ENCODE measurements at regions not wholly inside any gene's neighbourhood (a gene's known extent, or its start where the extent isn't known, plus 50 kb on each side); places are given as distances from the start of the nearest gene placed in this dataset.
A peak's percentile ranks its signal among the peaks of the same experiment; 100 is the strongest.

DNA sequence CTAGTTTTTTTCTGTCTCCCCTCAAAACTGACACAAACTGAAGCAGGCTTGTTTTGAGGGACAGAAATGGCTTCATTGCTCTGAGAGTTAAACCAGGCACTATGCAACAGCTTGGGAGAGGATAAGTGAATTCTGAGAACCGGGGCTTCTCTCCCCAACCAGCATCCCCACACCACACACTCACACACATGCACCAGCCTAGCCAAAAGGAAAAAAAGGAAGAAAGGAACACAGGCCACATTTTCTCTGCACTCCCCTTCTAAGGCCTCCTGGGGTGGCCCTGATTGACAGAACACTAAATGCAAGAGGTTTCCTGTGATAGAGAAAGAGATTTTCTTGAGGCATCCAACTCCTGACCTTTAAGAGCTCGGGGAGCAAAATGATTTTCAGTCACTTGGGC, 177.5 kb downstream of the TLE3 start:
- Histone ChIP-seq H3K79me2 (ENCODE audit: insufficient read depth, low read depth, low read length) (no peaks in the 10 kb centered on the region), H3K9me3 (ENCODE audit: low read length) (peaks cover 19% of the 10 kb centered on the region), H2AFZ (ENCODE audit: low read length) (peak overlapping the region; percentile 60; the same call in 1 of the 2 replicates), H3K27ac (ENCODE audit: low read depth, low read length, poor library complexity, severe bottlenecking) (peak overlapping the region; percentile 86), H3K36me3 (ENCODE audit: insufficient read depth, low read length) (peaks cover 4% of the 10 kb centered on the region; the same call in 1 of the 2 replicates), H3K4me3 (ENCODE audit: low read depth, low read length, poor library complexity, severe bottlenecking) (peak overlapping the region; percentile 23), H3K4me2 (ENCODE audit: low read length) (peak overlapping the region; percentile 73), H4K20me1 (ENCODE audit: insufficient read depth, low read length) (no peaks in the 10 kb centered on the region), H3K4me1 (ENCODE audit: insufficient read depth, low read length, poor library complexity, severe bottlenecking) (peaks cover 53% of the 10 kb centered on the region), H3K9me2 (ENCODE audit: insufficient read depth, low read length) (no peaks in the 10 kb centered on the region)
- BruUV-seq (replicated peaks) = no TSS peak
- POLR2A ChIA-PET = interaction anchor here (0.6 to 2.2 kb wide), 6 partner anchors 12 to 186 kb away, joined by 3 to 5 read pairs (median 4); no protein-coding TSS in a partner anchor
- peak; percentile 38 for DNase-seq (ENCODE audit: low spot score)
- intact Hi-C loops (cut with micrococcal nuclease; ENCODE audit: unreplicated experiment) = loop anchor here (2.0 kb wide), 1 partner anchor 179 kb away; no protein-coding TSS in a partner anchor
- TF ChIP-seq EZH2phosphoT487 (IDR thresholded peaks at IDR 0.05; ENCODE audit: borderline replicate concordance, low read depth, low read length) = no peak
- TF ChIP-seq, protein P1, sequence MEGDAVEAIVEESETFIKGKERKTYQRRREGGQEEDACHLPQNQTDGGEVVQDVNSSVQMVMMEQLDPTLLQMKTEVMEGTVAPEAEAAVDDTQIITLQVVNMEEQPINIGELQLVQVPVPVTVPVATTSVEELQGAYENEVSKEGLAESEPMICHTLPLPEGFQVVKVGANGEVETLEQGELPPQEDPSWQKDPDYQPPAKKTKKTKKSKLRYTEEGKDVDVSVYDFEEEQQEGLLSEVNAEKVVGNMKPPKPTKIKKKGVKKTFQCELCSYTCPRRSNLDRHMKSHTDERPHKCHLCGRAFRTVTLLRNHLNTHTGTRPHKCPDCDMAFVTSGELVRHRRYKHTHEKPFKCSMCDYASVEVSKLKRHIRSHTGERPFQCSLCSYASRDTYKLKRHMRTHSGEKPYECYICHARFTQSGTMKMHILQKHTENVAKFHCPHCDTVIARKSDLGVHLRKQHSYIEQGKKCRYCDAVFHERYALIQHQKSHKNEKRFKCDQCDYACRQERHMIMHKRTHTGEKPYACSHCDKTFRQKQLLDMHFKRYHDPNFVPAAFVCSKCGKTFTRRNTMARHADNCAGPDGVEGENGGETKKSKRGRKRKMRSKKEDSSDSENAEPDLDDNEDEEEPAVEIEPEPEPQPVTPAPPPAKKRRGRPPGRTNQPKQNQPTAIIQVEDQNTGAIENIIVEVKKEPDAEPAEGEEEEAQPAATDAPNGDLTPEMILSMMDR (conservative IDR thresholded peaks at IDR 0.05; ENCODE audit: low read length) = no peak
- CTCF ChIA-PET (ENCODE audit: unreplicated experiment) = no interaction called here

- Histone ChIP-seq H3K27ac (ENCODE audit: low read depth, low read length, poor library complexity, severe bottlenecking) (peak overlapping the region; percentile 86), H4K20me1 (ENCODE audit: insufficient read depth, low read length) (no peaks in the 10 kb centered on the region), H3K9me3 (ENCODE audit: low read length) (peaks cover 21% of the 10 kb centered on the region), H3K79me2 (ENCODE audit: insufficient read depth, low read depth, low read length) (no peaks in the 10 kb centered on the region), H3K9me2 (ENCODE audit: insufficient read depth, low read length) (no peaks in the 10 kb centered on the region), H3K36me3 (ENCODE audit: insufficient read depth, low read length) (peaks cover 6% of the 10 kb centered on the region; the same call in 1 of the 2 replicates), H2AFZ (ENCODE audit: low read length) (peak overlapping the region; percentile 53; the same call in 1 of the 2 replicates), H3K4me2 (ENCODE audit: low read length) (peak overlapping the region; percentile 73), H3K4me3 (ENCODE audit: low read depth, low read length, poor library complexity, severe bottlenecking) (peak overlapping the region; percentile 44), H3K4me1 (ENCODE audit: insufficient read depth, low read length, poor library complexity, severe bottlenecking) (peaks cover 52% of the 10 kb centered on the region)
- TF ChIP-seq, protein P1 (conservative IDR thresholded peaks at IDR 0.05; ENCODE audit: low read length) = no peak
- TF ChIP-seq EZH2phosphoT487 (IDR thresholded peaks at IDR 0.05; ENCODE audit: borderline replicate concordance, low read depth, low read length) = no peak
- peak; percentile 79 for DNase-seq (ENCODE audit: low spot score)
- intact Hi-C loops (cut with micrococcal nuclease; ENCODE audit: unreplicated experiment) = loop anchor here (2.0 kb wide), 1 partner anchor 177 kb away; no protein-coding TSS in a partner anchor
- POLR2A ChIA-PET = interaction anchor here (1.1 to 1.2 kb wide), 2 partner anchors 36 to 40 kb away, joined by 3 read pairs; no protein-coding TSS in a partner anchor
- no TSS peak for BruUV-seq (replicated peaks)
- CTCF ChIA-PET (ENCODE audit: unreplicated experiment) = interaction anchor here (0.6 kb wide), 1 partner anchor 1740 kb away, joined by 4 read pairs; no protein-coding TSS in a partner anchor
These were observed 175.8 kb downstream of the TLE3 start for GRCh38 chr15:69921626-69922619.
